Stimulated activated CD4-positive, alpha-beta T cell treated with anti-CD3 and anti-CD28 coated beads, Interleukin-1b, Interleukin-23, amount 100 ng/mL, for 4 hours (primary cell): ENCODE measurements at regions not wholly inside any gene's neighbourhood (a gene's known extent, or its start where the extent isn't known, plus 50 kb on each side); places are given as distances from the start of the nearest gene placed in this dataset.

Experiments used
- DNase-seq, 2 donors: peaks; one replicate each; pipeline ENCODE4 v3.0.0-alpha.2; 2020; ENCODE audit warnings: low read depth in 2 of 2

- DNase-seq: no peak
Measured at GRCh38 chr9:106322706-106323245, 540.2 kb upstream of the ZNF462 start.

- DNase-seq: no peak
Measured at GRCh38 chr9:106324053-106324585, 538.8 kb upstream of the ZNF462 start.

- no peak for DNase-seq
Measured at GRCh38 chr9:106324591-106325280, 538.2 kb upstream of the ZNF462 start.

- DNase-seq: no peak
Measured at GRCh38 chr9:106326493-106326892, 536.5 kb upstream of the ZNF462 start.

- no peak for DNase-seq
Measured at GRCh38 chr9:106333481-106333880, 529.5 kb upstream of the ZNF462 start.

- DNase-seq: no peak
Measured at GRCh38 chr9:106334081-106334480, 528.9 kb upstream of the ZNF462 start.

- DNase-seq: no peak
Measured at GRCh38 chr9:106339882-106340281, 523.1 kb upstream of the ZNF462 start.

GRCh38 chr9:106350777-106351176 lies 512.2 kb upstream of the ZNF462 start:
- no peak for DNase-seq

- no peak for DNase-seq
Measured at GRCh38 chr9:106356924-106357323, 506.0 kb upstream of the ZNF462 start.

- no peak for DNase-seq
Measured at GRCh38 chr9:106358331-106358730, 504.6 kb upstream of the ZNF462 start.

- no peak for DNase-seq
Measured at GRCh38 chr9:106376689-106377088, 486.3 kb upstream of the ZNF462 start.

GRCh38 chr9:106383072-106383471 lies 479.9 kb upstream of the ZNF462 start:
- DNase-seq: no peak

GRCh38 chr9:106387965-106388364 lies 475.0 kb upstream of the ZNF462 start:
- DNase-seq: no peak

GRCh38 chr9:106393226-106393625 lies 469.7 kb upstream of the ZNF462 start:
- DNase-seq: no peak

- DNase-seq: no peak
Measured at GRCh38 chr9:106400170-106400569, 462.8 kb upstream of the ZNF462 start.

GRCh38 chr9:106400950-106401349 lies 462.0 kb upstream of the ZNF462 start:
- DNase-seq: no peak

GRCh38 chr9:106403081-106403480 lies 459.9 kb upstream of the ZNF462 start:
- DNase-seq: no peak

- no peak for DNase-seq
Measured at GRCh38 chr9:106404137-106404536, 458.8 kb upstream of the ZNF462 start.

GRCh38 chr9:106405871-106406435 lies 457.0 kb upstream of the ZNF462 start:
- DNase-seq: no peak

- DNase-seq: no peak
Measured at GRCh38 chr9:106414042-106414441, 448.9 kb upstream of the ZNF462 start.

- DNase-seq: no peak
Measured at GRCh38 chr9:106417685-106418084, 445.3 kb upstream of the ZNF462 start.

GRCh38 chr9:106419829-106420228 lies 443.1 kb upstream of the ZNF462 start:
- no peak for DNase-seq

- no peak for DNase-seq
Measured at GRCh38 chr9:106420511-106420944, 442.4 kb upstream of the ZNF462 start.
